ENCODE measurements at regions not wholly inside any gene's neighbourhood (a gene's known extent, or its start where the extent isn't known, plus 50 kb on each side); places are given as distances from the start of the nearest gene placed in this dataset.

GRCh38 chr14:100386121-100386520 is 63.0 kb downstream of the SLC25A47 start:
- intact Hi-C loops (cut with DNase I) = loop anchor here (5.0 kb wide), 1 partner anchor 1241 kb away; no protein-coding TSS in a partner anchor

GRCh38 chr14:100386846-100387245 is 63.7 kb downstream of the SLC25A47 start:
- H3K4me1 ChIP-seq = peaks cover 3% of the 10 kb centered on the region
- no peak overlapping the region for H3K4me3 ChIP-seq
- H3K36me3 ChIP-seq = no peaks in the 10 kb centered on the region
- DNase-seq = no peak
- no peak overlapping the region for H3K9ac ChIP-seq (ENCODE audit: low read depth in 2 of 2, low read length in 2 of 2)
- no peak overlapping the region for H3K27ac ChIP-seq
- no peaks in the 10 kb centered on the region for H3K9me3 ChIP-seq
- no peak for TF ChIP-seq CTCF (IDR thresholded peaks at IDR 0.05)
- intact Hi-C loops (cut with DNase I) = loop anchor here (5.0 kb wide), 1 partner anchor 1240 kb away; no protein-coding TSS in a partner anchor
- no peaks in the 10 kb centered on the region for H3K27me3 ChIP-seq

More at GRCh38 chr14:100386121-100386520, 63.0 kb downstream of the SLC25A47 start:
- no peak overlapping the region for H3K9ac ChIP-seq (ENCODE audit: low read depth in 2 of 2, low read length in 2 of 2)
- no peaks in the 10 kb centered on the region for H3K36me3 ChIP-seq
- no peaks in the 10 kb centered on the region for H3K9me3 ChIP-seq
- H3K27me3 ChIP-seq = no peaks in the 10 kb centered on the region
- H3K27ac ChIP-seq = no peak overlapping the region
- no peak for DNase-seq
- no peak overlapping the region for H3K4me3 ChIP-seq
- TF ChIP-seq CTCF (IDR thresholded peaks at IDR 0.05) = no peak
- peaks cover 3% of the 10 kb centered on the region for H3K4me1 ChIP-seq

GRCh38 chr14:100387450-100387849 is 64.3 kb downstream of the SLC25A47 start:
- Histone ChIP-seq H3K9ac (ENCODE audit: low read depth in 2 of 2, low read length in 2 of 2) (peak overlapping the region in 1 of 2 donors; percentile 44), H3K27ac (peak overlapping the region; percentile 77), H3K9me3 (no peaks in the 10 kb centered on the region), H3K27me3 (no peaks in the 10 kb centered on the region), H3K4me1 (peaks cover 3% of the 10 kb centered on the region), H3K36me3 (no peaks in the 10 kb centered on the region), H3K4me3 (no peak overlapping the region)
- no peak for DNase-seq
- intact Hi-C loops (cut with DNase I) = loop anchor here (5.0 kb wide), 1 partner anchor 1240 kb away; no protein-coding TSS in a partner anchor
- no peak for TF ChIP-seq CTCF (IDR thresholded peaks at IDR 0.05)

- Histone ChIP-seq H3K36me3 (no peaks in the 10 kb centered on the region), H3K27me3 (no peaks in the 10 kb centered on the region), H3K4me1 (peaks cover 7% of the 10 kb centered on the region), H3K9me3 (no peaks in the 10 kb centered on the region), H3K27ac (peak overlapping the region; percentile 77), H3K9ac (ENCODE audit: low read depth in 2 of 2, low read length in 2 of 2) (peak overlapping the region in 1 of 2 donors; percentile 44), H3K4me3 (no peak overlapping the region)
- TF ChIP-seq CTCF (IDR thresholded peaks at IDR 0.05) = no peak
- intact Hi-C loops (cut with DNase I) = loop anchor here (5.0 kb wide), 1 partner anchor 1239 kb away; no protein-coding TSS in a partner anchor
- peak; percentile 79 for DNase-seq
Observed at GRCh38 chr14:100388103-100389054, 65.2 kb downstream of the SLC25A47 start.

- Histone ChIP-seq H3K4me1 (peaks cover 4% of the 10 kb centered on the region), H3K9me3 (no peaks in the 10 kb centered on the region), H3K4me3 (no peak overlapping the region), H3K27ac (peak overlapping the region; percentile 77), H3K27me3 (no peaks in the 10 kb centered on the region), H3K36me3 (no peaks in the 10 kb centered on the region), H3K9ac (ENCODE audit: low read depth in 2 of 2, low read length in 2 of 2) (peak overlapping the region in 1 of 2 donors; percentile 44)
- TF ChIP-seq CTCF (IDR thresholded peaks at IDR 0.05) = no peak
- peak; percentile 79 for DNase-seq
- intact Hi-C loops (cut with DNase I) = loop anchor here (5.0 kb wide), 1 partner anchor 1238 kb away; no protein-coding TSS in a partner anchor
Observed at GRCh38 chr14:100389497-100390104, 66.5 kb downstream of the SLC25A47 start.
